ENCODE measurements at regions not wholly inside any gene's neighbourhood (a gene's known extent, or its start where the extent isn't known, plus 50 kb on each side); places are given as distances from the start of the nearest gene placed in this dataset.

- peak; percentile 51 for DNase-seq (ENCODE audit: low read depth)
- no peak overlapping the region for H3K4me3 ChIP-seq (ENCODE audit: low read depth, low read length)
Observed at GRCh38 chr9:88680505-88681160, 145.7 kb downstream of the NXNL2 start.

DNA sequence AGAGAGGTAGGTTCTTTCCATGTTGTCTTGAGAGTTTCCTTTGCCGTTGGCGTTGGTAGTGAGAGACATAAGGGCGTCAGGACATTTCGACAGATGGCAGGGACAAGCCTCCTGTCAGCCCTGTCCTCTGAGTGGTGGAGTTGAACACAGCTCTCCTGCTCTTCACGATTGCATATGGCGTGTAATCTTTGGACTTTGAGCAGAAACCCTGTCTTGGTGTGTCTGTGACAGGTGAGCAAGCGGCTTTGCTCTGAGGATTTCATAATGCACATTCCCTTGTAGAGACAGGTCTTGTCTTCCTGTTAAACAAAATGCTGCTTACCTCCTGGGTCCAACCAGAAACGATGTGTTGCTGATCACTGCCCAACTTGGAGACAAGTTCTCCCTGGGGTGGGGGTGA is 146.5 kb downstream of the NXNL2 start:
- TF ChIP-seq, protein P1, sequence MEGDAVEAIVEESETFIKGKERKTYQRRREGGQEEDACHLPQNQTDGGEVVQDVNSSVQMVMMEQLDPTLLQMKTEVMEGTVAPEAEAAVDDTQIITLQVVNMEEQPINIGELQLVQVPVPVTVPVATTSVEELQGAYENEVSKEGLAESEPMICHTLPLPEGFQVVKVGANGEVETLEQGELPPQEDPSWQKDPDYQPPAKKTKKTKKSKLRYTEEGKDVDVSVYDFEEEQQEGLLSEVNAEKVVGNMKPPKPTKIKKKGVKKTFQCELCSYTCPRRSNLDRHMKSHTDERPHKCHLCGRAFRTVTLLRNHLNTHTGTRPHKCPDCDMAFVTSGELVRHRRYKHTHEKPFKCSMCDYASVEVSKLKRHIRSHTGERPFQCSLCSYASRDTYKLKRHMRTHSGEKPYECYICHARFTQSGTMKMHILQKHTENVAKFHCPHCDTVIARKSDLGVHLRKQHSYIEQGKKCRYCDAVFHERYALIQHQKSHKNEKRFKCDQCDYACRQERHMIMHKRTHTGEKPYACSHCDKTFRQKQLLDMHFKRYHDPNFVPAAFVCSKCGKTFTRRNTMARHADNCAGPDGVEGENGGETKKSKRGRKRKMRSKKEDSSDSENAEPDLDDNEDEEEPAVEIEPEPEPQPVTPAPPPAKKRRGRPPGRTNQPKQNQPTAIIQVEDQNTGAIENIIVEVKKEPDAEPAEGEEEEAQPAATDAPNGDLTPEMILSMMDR (IDR thresholded peaks at IDR 0.05; ENCODE audit: insufficient read depth, low read depth, low read length) = no peak
- DNase-seq (ENCODE audit: low read depth) = no peak
- no peak overlapping the region for H3K4me3 ChIP-seq (ENCODE audit: low read depth, low read length)

More at GRCh38 chr9:88680505-88681160, 145.7 kb downstream of the NXNL2 start:
- TF ChIP-seq, protein P1 (IDR thresholded peaks at IDR 0.05; ENCODE audit: insufficient read depth, low read depth, low read length) = no peak

DNA sequence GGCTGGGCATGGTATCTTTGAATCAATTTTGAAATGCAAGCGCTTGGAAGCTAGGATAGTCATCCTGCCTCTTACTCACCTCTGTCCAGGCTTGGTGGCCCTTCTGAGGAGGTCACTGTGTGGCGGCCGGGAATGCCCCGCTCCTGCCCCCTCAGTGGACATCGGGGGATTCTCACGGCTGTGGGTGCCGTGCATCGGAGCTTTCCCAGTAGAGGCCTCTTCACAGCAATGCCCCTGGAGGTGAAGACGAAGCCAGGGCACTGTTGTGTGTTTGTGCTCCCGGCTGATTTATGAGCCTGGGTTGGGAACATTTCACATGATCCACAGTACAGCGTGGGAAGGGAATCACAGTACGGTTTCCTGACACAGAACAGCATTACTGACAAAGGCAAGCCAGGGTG is 147.5 kb downstream of the NXNL2 start:
- TF ChIP-seq, protein P1 (IDR thresholded peaks at IDR 0.05; ENCODE audit: insufficient read depth, low read depth, low read length) = no peak
- H3K4me3 ChIP-seq (ENCODE audit: low read depth, low read length) = no peak overlapping the region
- peak; percentile 90 for DNase-seq (ENCODE audit: low read depth)

DNA sequence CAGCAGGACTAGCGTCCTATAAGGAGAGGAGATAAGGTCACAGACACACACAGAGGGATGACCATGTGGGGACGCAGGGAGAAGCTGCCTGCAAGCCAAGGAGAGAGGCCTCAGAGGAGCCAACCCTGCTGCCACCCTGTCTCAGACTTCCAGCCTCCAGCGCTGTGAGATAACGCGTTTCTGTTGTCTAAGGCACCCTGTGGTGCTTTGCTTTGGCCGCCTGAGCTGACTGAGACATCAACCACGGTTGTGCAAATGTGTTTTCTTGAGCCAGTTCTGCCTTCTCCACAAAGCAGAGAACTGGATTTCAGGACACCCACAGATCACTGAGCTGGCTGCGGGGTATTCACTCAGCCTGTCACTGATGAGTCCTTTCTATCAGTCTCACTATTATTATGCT is 149.1 kb downstream of the NXNL2 start:
- no peak for DNase-seq (ENCODE audit: low read depth)
- H3K4me3 ChIP-seq (ENCODE audit: low read depth, low read length) = no peak overlapping the region
- TF ChIP-seq, protein P1 (IDR thresholded peaks at IDR 0.05; ENCODE audit: insufficient read depth, low read depth, low read length) = no peak

GRCh38 chr9:88684845-88685244 is 149.9 kb downstream of the NXNL2 start:
- no peak for DNase-seq (ENCODE audit: low read depth)
- H3K4me3 ChIP-seq (ENCODE audit: low read depth, low read length) = no peak overlapping the region
- TF ChIP-seq, protein P1 (IDR thresholded peaks at IDR 0.05; ENCODE audit: insufficient read depth, low read depth, low read length) = no peak

DNA sequence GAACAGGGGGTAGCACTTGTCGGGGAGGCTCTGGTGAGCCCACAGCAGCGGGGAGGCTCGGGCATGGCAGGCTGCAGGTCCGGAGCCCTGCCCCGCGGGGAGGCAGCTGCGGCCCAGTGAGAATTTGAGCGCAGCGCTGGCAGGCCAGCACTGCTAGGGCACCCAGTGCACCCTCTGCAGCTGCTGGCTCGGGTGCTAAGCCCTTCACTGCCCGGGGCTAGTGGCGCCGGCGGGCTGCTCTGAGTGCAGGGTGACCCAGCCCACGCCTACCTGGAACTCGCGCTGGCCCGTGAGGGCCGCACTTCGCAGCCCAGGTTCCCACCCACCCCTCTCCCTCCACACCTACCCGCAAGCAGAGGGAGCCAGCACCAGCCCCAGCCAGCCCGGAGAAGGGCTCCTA is 151.0 kb downstream of the NXNL2 start:
- TF ChIP-seq, protein P1 (IDR thresholded peaks at IDR 0.05; ENCODE audit: insufficient read depth, low read depth, low read length) = no peak
- no peak for DNase-seq (ENCODE audit: low read depth)
- no peak overlapping the region for H3K4me3 ChIP-seq (ENCODE audit: low read depth, low read length)

All from fibroblast of villous mesenchyme (primary cell).